Tongue (tissue), 1 donor: ENCODE measurements at regions not wholly inside any gene's neighbourhood (a gene's known extent, or its start where the extent isn't known, plus 50 kb on each side); places are given as distances from the start of the nearest gene placed in this dataset.

Source experiments
- DNase-seq: peaks from one replicate; pipeline ENCODE4 v3.0.0-alpha.2; 2015

GRCh38 chr6:145031001-145031400 is 704.3 kb downstream of the EPM2A start:
- no peak for DNase-seq

GRCh38 chr6:145031962-145032361 is 703.4 kb downstream of the EPM2A start:
- no peak for DNase-seq

- no peak for DNase-seq
Observed at GRCh38 chr6:145032562-145033145, 702.7 kb downstream of the EPM2A start.

- DNase-seq = no peak
Observed at GRCh38 chr6:145034664-145035063, 700.7 kb downstream of the EPM2A start.

- no peak for DNase-seq
Observed at GRCh38 chr6:145036236-145036635, 699.1 kb downstream of the EPM2A start.

- DNase-seq = peak; percentile 20
Observed at GRCh38 chr6:145036848-145037567, 698.3 kb downstream of the EPM2A start.

- DNase-seq = no peak
Observed at GRCh38 chr6:145042559-145042958, 692.8 kb downstream of the EPM2A start.

- no peak for DNase-seq
Observed at GRCh38 chr6:145043926-145044500, 691.3 kb downstream of the EPM2A start.

- DNase-seq = peak; percentile 43
Observed at GRCh38 chr6:145044641-145045246, 690.6 kb downstream of the EPM2A start.

- DNase-seq = peak; percentile 54
Observed at GRCh38 chr6:145045582-145045981, 689.7 kb downstream of the EPM2A start.

GRCh38 chr6:145047891-145048290 is 687.4 kb downstream of the EPM2A start:
- no peak for DNase-seq

GRCh38 chr6:145051661-145052060 is 683.7 kb downstream of the EPM2A start:
- no peak for DNase-seq

GRCh38 chr6:145055567-145055966 is 679.8 kb downstream of the EPM2A start:
- DNase-seq = no peak

- DNase-seq = no peak
Observed at GRCh38 chr6:145060714-145061113, 674.6 kb downstream of the EPM2A start.

GRCh38 chr6:145063091-145063490 is 672.2 kb downstream of the EPM2A start:
- no peak for DNase-seq

- DNase-seq = no peak
Observed at GRCh38 chr6:145067430-145067829, 667.9 kb downstream of the EPM2A start.

- no peak for DNase-seq
Observed at GRCh38 chr6:145068577-145068976, 666.7 kb downstream of the EPM2A start.

- DNase-seq = no peak
Observed at GRCh38 chr6:145069966-145070365, 665.4 kb downstream of the EPM2A start.

GRCh38 chr6:145070791-145071190 is 664.5 kb downstream of the EPM2A start:
- DNase-seq = no peak

- no peak for DNase-seq
Observed at GRCh38 chr6:145071836-145072235, 663.5 kb downstream of the EPM2A start.

- DNase-seq = no peak
Observed at GRCh38 chr6:145073811-145074210, 661.5 kb downstream of the EPM2A start.

GRCh38 chr6:145074805-145075204 is 660.5 kb downstream of the EPM2A start:
- DNase-seq = no peak

GRCh38 chr6:145075425-145075824 is 659.9 kb downstream of the EPM2A start:
- no peak for DNase-seq
